ENCODE measurements at regions not wholly inside any gene's neighbourhood (a gene's known extent, or its start where the extent isn't known, plus 50 kb on each side); places are given as distances from the start of the nearest gene placed in this dataset.

- Histone ChIP-seq H3K9me3 (ENCODE audit: insufficient read depth, low read depth, low read length) (no peaks in the 10 kb centered on the region), H3K27ac (ENCODE audit: low read length) (no peak overlapping the region), H3K36me3 (ENCODE audit: insufficient read depth, low read depth, low read length) (no peaks in the 10 kb centered on the region), H3K4me1 (ENCODE audit: insufficient read depth, low read length) (no peaks in the 10 kb centered on the region), H3K4me3 (ENCODE audit: low read length) (no peak overlapping the region), H3K9ac (ENCODE audit: low read depth, low read length) (no peak overlapping the region), H3K27me3 (ENCODE audit: insufficient read depth, low read length) (peaks cover 3% of the 10 kb centered on the region)
Measured at GRCh38 chr3:27628026-27628750, 93.9 kb downstream of the EOMES start.

GRCh38 chr3:27626596-27627118 is 95.5 kb downstream of the EOMES start:
- Histone ChIP-seq H3K9me3 (ENCODE audit: insufficient read depth, low read depth, low read length) (no peaks in the 10 kb centered on the region), H3K36me3 (ENCODE audit: insufficient read depth, low read depth, low read length) (no peaks in the 10 kb centered on the region), H3K9ac (ENCODE audit: low read depth, low read length) (no peak overlapping the region), H3K27ac (ENCODE audit: low read length) (no peak overlapping the region), H3K4me1 (ENCODE audit: insufficient read depth, low read length) (no peaks in the 10 kb centered on the region), H3K27me3 (ENCODE audit: insufficient read depth, low read length) (no peaks in the 10 kb centered on the region), H3K4me3 (ENCODE audit: low read length) (no peak overlapping the region)

GRCh38 chr3:27625864-27626263 is 96.3 kb downstream of the EOMES start:
- Histone ChIP-seq H3K9ac (ENCODE audit: low read depth, low read length) (no peak overlapping the region), H3K36me3 (ENCODE audit: insufficient read depth, low read depth, low read length) (no peaks in the 10 kb centered on the region), H3K27ac (ENCODE audit: low read length) (no peak overlapping the region), H3K9me3 (ENCODE audit: insufficient read depth, low read depth, low read length) (no peaks in the 10 kb centered on the region), H3K4me3 (ENCODE audit: low read length) (no peak overlapping the region), H3K27me3 (ENCODE audit: insufficient read depth, low read length) (no peaks in the 10 kb centered on the region), H3K4me1 (ENCODE audit: insufficient read depth, low read length) (no peaks in the 10 kb centered on the region)

GRCh38 chr3:27623085-27623753 is 98.9 kb downstream of the EOMES start:
- no peak overlapping the region for H3K4me3 ChIP-seq (ENCODE audit: low read length)
- no peak overlapping the region for H3K9ac ChIP-seq (ENCODE audit: low read depth, low read length)
- H3K4me1 ChIP-seq (ENCODE audit: insufficient read depth, low read length): no peaks in the 10 kb centered on the region

GRCh38 chr3:27617552-27617951 is 104.6 kb downstream of the EOMES start:
- Histone ChIP-seq H3K9ac (ENCODE audit: low read depth, low read length) (no peak overlapping the region), H3K4me1 (ENCODE audit: insufficient read depth, low read length) (no peaks in the 10 kb centered on the region), H3K36me3 (ENCODE audit: insufficient read depth, low read depth, low read length) (no peaks in the 10 kb centered on the region), H3K4me3 (ENCODE audit: low read length) (no peak overlapping the region), H3K27me3 (ENCODE audit: insufficient read depth, low read length) (no peaks in the 10 kb centered on the region), H3K27ac (ENCODE audit: low read length) (no peak overlapping the region), H3K9me3 (ENCODE audit: insufficient read depth, low read depth, low read length) (peaks cover 14% of the 10 kb centered on the region)

More at GRCh38 chr3:27623085-27623753, 98.9 kb downstream of the EOMES start:
- no peaks in the 10 kb centered on the region for H3K27me3 ChIP-seq (ENCODE audit: insufficient read depth, low read length)
- no peaks in the 10 kb centered on the region for H3K9me3 ChIP-seq (ENCODE audit: insufficient read depth, low read depth, low read length)
- H3K27ac ChIP-seq (ENCODE audit: low read length): no peak overlapping the region
- no peaks in the 10 kb centered on the region for H3K36me3 ChIP-seq (ENCODE audit: insufficient read depth, low read depth, low read length)

GRCh38 chr3:27616031-27616430 is 106.1 kb downstream of the EOMES start:
- no peak overlapping the region for H3K9ac ChIP-seq (ENCODE audit: low read depth, low read length)
- H3K27me3 ChIP-seq (ENCODE audit: insufficient read depth, low read length): no peaks in the 10 kb centered on the region
- no peak overlapping the region for H3K4me3 ChIP-seq (ENCODE audit: low read length)
- H3K27ac ChIP-seq (ENCODE audit: low read length): no peak overlapping the region
- H3K36me3 ChIP-seq (ENCODE audit: insufficient read depth, low read depth, low read length): no peaks in the 10 kb centered on the region
- H3K4me1 ChIP-seq (ENCODE audit: insufficient read depth, low read length): no peaks in the 10 kb centered on the region
- H3K9me3 ChIP-seq (ENCODE audit: insufficient read depth, low read depth, low read length): peaks cover 14% of the 10 kb centered on the region

- Histone ChIP-seq H3K9me3 (ENCODE audit: insufficient read depth, low read depth, low read length) (peaks cover 14% of the 10 kb centered on the region), H3K4me1 (ENCODE audit: insufficient read depth, low read length) (no peaks in the 10 kb centered on the region), H3K9ac (ENCODE audit: low read depth, low read length) (no peak overlapping the region), H3K4me3 (ENCODE audit: low read length) (no peak overlapping the region), H3K27me3 (ENCODE audit: insufficient read depth, low read length) (no peaks in the 10 kb centered on the region), H3K27ac (ENCODE audit: low read length) (no peak overlapping the region), H3K36me3 (ENCODE audit: insufficient read depth, low read depth, low read length) (no peaks in the 10 kb centered on the region)
Measured at GRCh38 chr3:27615555-27615954, 106.6 kb downstream of the EOMES start.

- Histone ChIP-seq H3K9ac (ENCODE audit: low read depth, low read length) (no peak overlapping the region), H3K27ac (ENCODE audit: low read length) (no peak overlapping the region), H3K4me1 (ENCODE audit: insufficient read depth, low read length) (no peaks in the 10 kb centered on the region)
Measured at GRCh38 chr3:27614592-27614991, 107.5 kb downstream of the EOMES start.

GRCh38 chr3:27613846-27614500 is 108.2 kb downstream of the EOMES start:
- no peaks in the 10 kb centered on the region for H3K27me3 ChIP-seq (ENCODE audit: insufficient read depth, low read length)
- H3K27ac ChIP-seq (ENCODE audit: low read length): no peak overlapping the region
- H3K9me3 ChIP-seq (ENCODE audit: insufficient read depth, low read depth, low read length): peaks cover 14% of the 10 kb centered on the region
- H3K4me3 ChIP-seq (ENCODE audit: low read length): no peak overlapping the region
- no peak overlapping the region for H3K9ac ChIP-seq (ENCODE audit: low read depth, low read length)
- no peaks in the 10 kb centered on the region for H3K4me1 ChIP-seq (ENCODE audit: insufficient read depth, low read length)
- no peaks in the 10 kb centered on the region for H3K36me3 ChIP-seq (ENCODE audit: insufficient read depth, low read depth, low read length)

More at GRCh38 chr3:27614592-27614991, 107.5 kb downstream of the EOMES start:
- H3K4me3 ChIP-seq (ENCODE audit: low read length): no peak overlapping the region
- H3K9me3 ChIP-seq (ENCODE audit: insufficient read depth, low read depth, low read length): peaks cover 14% of the 10 kb centered on the region
- no peaks in the 10 kb centered on the region for H3K27me3 ChIP-seq (ENCODE audit: insufficient read depth, low read length)
- no peaks in the 10 kb centered on the region for H3K36me3 ChIP-seq (ENCODE audit: insufficient read depth, low read depth, low read length)

- Histone ChIP-seq H3K36me3 (ENCODE audit: insufficient read depth, low read depth, low read length) (no peaks in the 10 kb centered on the region), H3K9me3 (ENCODE audit: insufficient read depth, low read depth, low read length) (peaks cover 14% of the 10 kb centered on the region), H3K4me3 (ENCODE audit: low read length) (no peak overlapping the region), H3K9ac (ENCODE audit: low read depth, low read length) (no peak overlapping the region), H3K27ac (ENCODE audit: low read length) (no peak overlapping the region), H3K4me1 (ENCODE audit: insufficient read depth, low read length) (peaks cover 8% of the 10 kb centered on the region), H3K27me3 (ENCODE audit: insufficient read depth, low read length) (no peaks in the 10 kb centered on the region)
Measured at GRCh38 chr3:27610800-27611525, 111.2 kb downstream of the EOMES start.

- Histone ChIP-seq H3K4me3 (ENCODE audit: low read length) (0 out of 2 replicates have a peak overlapping the region, but pooled peaks have one; percentile 14), H3K27ac (ENCODE audit: low read length) (no peak overlapping the region), H3K4me1 (ENCODE audit: insufficient read depth, low read length) (peaks cover 8% of the 10 kb centered on the region), H3K9ac (ENCODE audit: low read depth, low read length) (no peak overlapping the region), H3K9me3 (ENCODE audit: insufficient read depth, low read depth, low read length) (no peaks in the 10 kb centered on the region), H3K36me3 (ENCODE audit: insufficient read depth, low read depth, low read length) (no peaks in the 10 kb centered on the region), H3K27me3 (ENCODE audit: insufficient read depth, low read length) (no peaks in the 10 kb centered on the region)
Measured at GRCh38 chr3:27607370-27607769, 114.8 kb downstream of the EOMES start.

Measured in iPS-20b (cell line).